Neural crest cell (in vitro differentiated cells): ENCODE measurements at regions not wholly inside any gene's neighbourhood (a gene's known extent, or its start where the extent isn't known, plus 50 kb on each side); places are given as distances from the start of the nearest gene placed in this dataset.

Experiments
- DNase-seq: peaks from one replicate; pipeline ENCODE4 v3.0.0; 2021; ENCODE audit warnings: low read depth, mixed read lengths, low spot score
- H3K27ac Mint-ChIP-seq: one replicate; pipeline ENCODE4 v1.8.0; 2021; ENCODE audit warnings: mild to moderate bottlenecking, mixed read lengths; ENCODE audit not compliant: unreplicated experiment
- H3K27me3 Mint-ChIP-seq: 2 replicates; pipeline ENCODE4 v1.8.0; 2021; ENCODE audit warnings: low read depth, mild to moderate bottlenecking, mixed read lengths
- H3K36me3 Mint-ChIP-seq: 2 replicates; pipeline ENCODE4 v1.8.0; 2021; ENCODE audit warnings: low read depth, mild to moderate bottlenecking, mixed read lengths
- H3K4me1 Mint-ChIP-seq: 2 replicates; pipeline ENCODE4 v1.8.0; 2021; ENCODE audit warnings: mixed read lengths
- H3K4me3 Mint-ChIP-seq: one replicate; pipeline ENCODE4 v1.8.0; 2021; ENCODE audit warnings: mild to moderate bottlenecking, mixed read lengths
- H3K9me3 Mint-ChIP-seq: 2 replicates; pipeline ENCODE4 v1.8.0; 2021; ENCODE audit warnings: mixed read lengths
- CTCF ChIP-seq: fragments of 200-600 bp; sonication (generic); conservative IDR thresholded peaks from 2 replicates; pipeline ENCODE4 v1.5.0; 2021; ENCODE audit warnings: antibody characterized with exemption, mild to moderate bottlenecking

- no peak for TF ChIP-seq CTCF
- Mint-ChIP-seq H3K9me3 (peaks cover 2% of the 10 kb centered on the region), H3K36me3 (no peaks in the 10 kb centered on the region)
Measured at GRCh38 chr6:153662982-153663381, 376.1 kb upstream of the OPRM1 start.

GRCh38 chr6:153645326-153645725 is 393.7 kb upstream of the OPRM1 start:
- Mint-ChIP-seq H3K27me3 (no peaks in the 10 kb centered on the region), H3K4me1 (no peaks in the 10 kb centered on the region)

More at GRCh38 chr6:153662982-153663381, 376.1 kb upstream of the OPRM1 start:
- no peak overlapping the region for H3K4me3 Mint-ChIP-seq
- no peaks in the 10 kb centered on the region for H3K4me1 Mint-ChIP-seq
- DNase-seq: no peak
- H3K27ac Mint-ChIP-seq: no peak overlapping the region
- H3K27me3 Mint-ChIP-seq: no peaks in the 10 kb centered on the region

GRCh38 chr6:153644000-153644399 is 395.0 kb upstream of the OPRM1 start:
- Mint-ChIP-seq H3K27me3 (no peaks in the 10 kb centered on the region), H3K36me3 (no peaks in the 10 kb centered on the region), H3K4me3 (no peak overlapping the region), H3K9me3 (no peaks in the 10 kb centered on the region), H3K4me1 (no peaks in the 10 kb centered on the region), H3K27ac (no peak overlapping the region)
- DNase-seq: no peak
- no peak for TF ChIP-seq CTCF

More at GRCh38 chr6:153645326-153645725, 393.7 kb upstream of the OPRM1 start:
- no peaks in the 10 kb centered on the region for H3K9me3 Mint-ChIP-seq
- no peaks in the 10 kb centered on the region for H3K36me3 Mint-ChIP-seq
- DNase-seq: no peak
- H3K27ac Mint-ChIP-seq: no peak overlapping the region
- no peak overlapping the region for H3K4me3 Mint-ChIP-seq
- TF ChIP-seq CTCF: no peak

GRCh38 chr6:153634416-153634815 is 404.6 kb upstream of the OPRM1 start:
- Mint-ChIP-seq H3K36me3 (no peaks in the 10 kb centered on the region), H3K27me3 (no peaks in the 10 kb centered on the region), H3K27ac (no peak overlapping the region), H3K9me3 (peaks cover 9% of the 10 kb centered on the region), H3K4me1 (no peaks in the 10 kb centered on the region), H3K4me3 (no peak overlapping the region)
- no peak for TF ChIP-seq CTCF
- no peak for DNase-seq

GRCh38 chr6:153625089-153625488 is 414.0 kb upstream of the OPRM1 start:
- Mint-ChIP-seq H3K36me3 (no peaks in the 10 kb centered on the region), H3K9me3 (no peaks in the 10 kb centered on the region), H3K4me1 (no peaks in the 10 kb centered on the region), H3K4me3 (no peak overlapping the region), H3K27ac (peak overlapping the region; percentile 88), H3K27me3 (no peaks in the 10 kb centered on the region)
- DNase-seq: no peak
- TF ChIP-seq CTCF: no peak

GRCh38 chr6:153624528-153624927 is 414.5 kb upstream of the OPRM1 start:
- H3K4me3 Mint-ChIP-seq: no peak overlapping the region
- H3K27ac Mint-ChIP-seq: no peak overlapping the region

More at GRCh38 chr6:153624528-153624927, 414.5 kb upstream of the OPRM1 start:
- no peaks in the 10 kb centered on the region for H3K36me3 Mint-ChIP-seq
- H3K27me3 Mint-ChIP-seq: no peaks in the 10 kb centered on the region
- DNase-seq: no peak
- H3K9me3 Mint-ChIP-seq: no peaks in the 10 kb centered on the region
- no peak for TF ChIP-seq CTCF
- H3K4me1 Mint-ChIP-seq: no peaks in the 10 kb centered on the region
